ENCODE measurements at regions not wholly inside any gene's neighbourhood (a gene's known extent, or its start where the extent isn't known, plus 50 kb on each side); places are given as distances from the start of the nearest gene placed in this dataset.
A peak's percentile ranks its signal among the peaks of the same experiment; 100 is the strongest.

DNA sequence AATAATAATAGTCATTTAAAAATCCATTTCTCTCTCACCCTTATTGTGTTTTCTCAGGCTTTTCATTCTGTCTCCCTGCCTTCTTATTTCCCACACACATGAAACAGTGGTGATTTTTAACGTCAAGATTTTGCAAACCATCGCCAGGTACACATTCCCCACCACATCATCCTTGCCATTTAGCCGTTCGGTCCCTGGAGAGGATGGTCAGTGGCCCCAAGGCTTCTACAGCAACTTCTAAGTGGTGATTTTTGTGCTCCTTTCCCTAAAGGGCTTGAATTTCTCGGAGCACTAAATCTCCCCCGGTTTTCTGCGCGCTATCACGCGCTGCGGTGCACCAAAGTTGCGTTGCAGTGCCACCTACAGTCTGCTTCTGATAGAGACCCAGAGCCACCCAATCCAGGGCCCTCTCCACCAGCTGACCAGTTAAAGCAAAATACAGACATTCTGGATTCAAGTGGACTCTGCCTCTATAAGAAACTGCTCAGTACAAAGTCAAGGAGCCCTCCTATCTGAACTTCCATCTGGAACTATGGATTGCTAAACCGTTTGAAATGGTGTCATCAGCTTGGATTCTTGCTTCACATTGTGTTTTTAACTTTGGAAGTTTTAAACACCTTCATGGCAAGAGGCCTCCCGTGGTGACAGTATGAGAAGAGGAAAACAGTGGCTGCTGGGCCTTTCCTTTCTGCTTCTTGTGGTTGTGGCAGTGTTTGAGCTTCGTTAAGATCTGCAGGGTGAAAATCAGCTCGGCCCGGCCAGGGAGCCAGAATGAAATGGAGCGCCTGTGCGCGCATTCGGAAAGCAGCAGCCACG, 234.0 kb downstream of the SPTSSA start:
- peak; percentile 91 for ATAC-seq (ENCODE audit: low FRiP score)
- no peaks in the 10 kb centered on the region for H3K27me3 ChIP-seq (ENCODE audit: control insufficient read depth in 1 of 2, insufficient read depth in 2 of 2, low read length in 1 of 2)
- no peak overlapping the region for H3K4me3 ChIP-seq (ENCODE audit: low read length in 2 of 2)
- no peaks in the 10 kb centered on the region for H3K4me1 ChIP-seq (ENCODE audit: control insufficient read depth in 1 of 2, insufficient read depth in 2 of 2, low read length in 2 of 2)
- 32% methylated on average over 22 of the region's 22 CpGs for WGBS, 2 donors
- H3K9me3 ChIP-seq (ENCODE audit: control insufficient read depth, low read length), result no peaks in the 10 kb centered on the region
- H3K27ac ChIP-seq (ENCODE audit: low read depth in 1 of 2, low read length in 2 of 2), result no peak overlapping the region
- intact Hi-C loops (cut with DNase I), result loop anchor here (2.0 to 5.0 kb wide), 3 partner anchors 129 to 391 kb away; no protein-coding TSS in a partner anchor
- H3K36me3 ChIP-seq (ENCODE audit: control insufficient read depth in 1 of 2, insufficient read depth in 2 of 2, low read length in 1 of 2), result no peaks in the 10 kb centered on the region
- DNase-seq, result peak; percentile 72 to 82

DNA sequence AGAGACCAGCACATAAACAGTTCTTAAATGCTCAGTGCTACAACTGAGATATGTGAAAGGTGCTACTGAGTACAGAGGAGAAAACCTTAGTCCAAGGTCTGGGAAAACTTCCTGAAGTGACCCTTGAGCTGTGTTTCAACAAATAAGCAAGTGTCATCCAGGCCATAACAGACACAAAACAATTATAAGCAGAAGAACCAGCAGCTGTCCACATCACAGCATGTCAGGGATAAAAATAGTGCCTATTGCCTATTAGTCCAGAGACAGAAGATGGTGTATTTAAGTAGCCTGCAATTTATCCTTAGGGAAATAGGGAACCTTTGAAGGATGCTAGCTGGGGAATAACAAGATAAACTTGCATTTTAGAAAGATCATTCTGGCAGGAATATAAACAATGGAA, 237.8 kb downstream of the SPTSSA start:
- H3K4me1 ChIP-seq (ENCODE audit: control insufficient read depth in 1 of 2, insufficient read depth in 2 of 2, low read length in 2 of 2), result peaks cover 0 to 2% of the 10 kb centered on the region in 2 donors
- H3K9me3 ChIP-seq (ENCODE audit: control insufficient read depth, low read length), result no peaks in the 10 kb centered on the region
- H3K27ac ChIP-seq (ENCODE audit: low read depth in 1 of 2, low read length in 2 of 2), result no peak overlapping the region
- H3K27me3 ChIP-seq (ENCODE audit: control insufficient read depth in 1 of 2, insufficient read depth in 2 of 2, low read length in 1 of 2), result no peaks in the 10 kb centered on the region
- intact Hi-C loops (cut with DNase I), result no loop called here
- H3K36me3 ChIP-seq (ENCODE audit: control insufficient read depth in 1 of 2, insufficient read depth in 2 of 2, low read length in 1 of 2), result no peaks in the 10 kb centered on the region
- ATAC-seq (ENCODE audit: low FRiP score) (no peak), DNase-seq (no peak)
- no peak overlapping the region for H3K4me3 ChIP-seq (ENCODE audit: low read length in 2 of 2)

DNA sequence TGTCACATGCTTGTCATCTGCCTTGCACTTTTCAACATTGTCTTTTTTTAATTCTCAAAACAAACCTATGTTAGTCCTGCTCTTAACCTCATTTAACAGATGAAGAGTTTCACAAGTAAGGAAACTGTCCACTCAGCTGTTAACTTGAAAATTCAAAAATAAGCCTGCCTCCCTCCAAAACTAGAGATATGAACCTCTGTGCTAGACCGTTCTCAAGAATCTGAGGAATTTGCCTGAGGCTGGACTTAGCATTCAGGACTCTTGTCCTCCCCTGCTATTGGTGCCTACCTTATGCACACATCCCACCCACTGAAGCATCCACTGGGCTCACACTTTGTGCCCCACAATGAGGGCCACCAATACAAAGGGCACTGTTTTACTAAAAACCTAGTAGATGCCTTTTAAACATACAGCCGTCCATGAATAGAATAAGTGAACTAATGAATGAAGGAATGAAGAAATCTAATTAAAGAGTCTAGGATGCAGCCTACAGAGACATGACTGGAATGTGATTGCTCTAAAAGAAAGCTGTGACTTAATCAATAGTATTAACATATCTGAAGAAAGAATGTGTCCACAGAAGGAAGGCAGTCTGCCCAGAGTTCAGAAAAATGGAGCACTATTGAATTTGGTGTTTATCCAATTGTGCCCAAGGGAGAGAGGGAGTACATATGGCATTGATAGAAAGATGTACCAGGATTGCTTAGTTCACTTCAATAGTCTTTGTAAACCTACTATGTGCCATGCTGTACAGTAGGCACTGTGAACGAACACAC, 238.5 kb downstream of the SPTSSA start:
- 56 to 59% methylated on average over 3 of the region's 3 CpGs for WGBS, 2 donors
- no peaks in the 10 kb centered on the region for H3K9me3 ChIP-seq (ENCODE audit: control insufficient read depth, low read length)
- no peak overlapping the region for H3K27ac ChIP-seq (ENCODE audit: low read depth in 1 of 2, low read length in 2 of 2)
- DNase-seq (no peak), ATAC-seq (ENCODE audit: low FRiP score) (no peak)
- H3K27me3 ChIP-seq (ENCODE audit: control insufficient read depth in 1 of 2, insufficient read depth in 2 of 2, low read length in 1 of 2), result no peaks in the 10 kb centered on the region
- peaks cover 2 to 3% of the 10 kb centered on the region in 2 donors for H3K4me1 ChIP-seq (ENCODE audit: control insufficient read depth in 1 of 2, insufficient read depth in 2 of 2, low read length in 2 of 2)
- intact Hi-C loops (cut with DNase I), result no loop called here
- H3K36me3 ChIP-seq (ENCODE audit: control insufficient read depth in 1 of 2, insufficient read depth in 2 of 2, low read length in 1 of 2), result no peaks in the 10 kb centered on the region
- H3K4me3 ChIP-seq (ENCODE audit: low read length in 2 of 2), result no peak overlapping the region

DNA sequence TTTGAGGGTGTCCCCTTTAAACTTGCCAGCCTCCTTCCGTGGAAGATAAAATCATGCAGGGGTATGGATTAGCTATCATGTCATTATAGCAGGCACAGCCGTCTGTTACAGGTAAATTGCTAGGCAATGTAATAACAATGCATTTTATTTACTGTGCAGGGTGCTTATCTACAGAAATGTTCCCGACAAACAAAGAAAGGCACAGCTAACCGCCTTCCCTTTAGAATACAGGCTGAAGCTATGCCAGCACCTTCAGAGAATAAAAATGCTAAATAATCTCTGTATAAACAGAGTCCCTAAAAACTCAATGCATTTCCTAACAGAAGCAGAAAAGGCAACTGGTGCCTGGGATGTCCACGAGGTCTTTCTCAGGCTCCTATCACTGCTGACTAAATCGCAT, 239.2 kb downstream of the SPTSSA start:
- Histone ChIP-seq H3K4me1 (ENCODE audit: control insufficient read depth in 1 of 2, insufficient read depth in 2 of 2, low read length in 2 of 2) (peaks cover 2 to 3% of the 10 kb centered on the region in 2 donors), H3K27ac (ENCODE audit: low read depth in 1 of 2, low read length in 2 of 2) (no peak overlapping the region), H3K4me3 (ENCODE audit: low read length in 2 of 2) (no peak overlapping the region), H3K36me3 (ENCODE audit: control insufficient read depth in 1 of 2, insufficient read depth in 2 of 2, low read length in 1 of 2) (no peaks in the 10 kb centered on the region), H3K27me3 (ENCODE audit: control insufficient read depth in 1 of 2, insufficient read depth in 2 of 2, low read length in 1 of 2) (no peaks in the 10 kb centered on the region), H3K9me3 (ENCODE audit: control insufficient read depth, low read length) (no peaks in the 10 kb centered on the region)
- intact Hi-C loops (cut with DNase I), result no loop called here
- no peak for ATAC-seq (ENCODE audit: low FRiP score)
- no peak for DNase-seq
- 38 to 44% methylated on average over 6 of the region's 6 CpGs for WGBS, 2 donors

DNA sequence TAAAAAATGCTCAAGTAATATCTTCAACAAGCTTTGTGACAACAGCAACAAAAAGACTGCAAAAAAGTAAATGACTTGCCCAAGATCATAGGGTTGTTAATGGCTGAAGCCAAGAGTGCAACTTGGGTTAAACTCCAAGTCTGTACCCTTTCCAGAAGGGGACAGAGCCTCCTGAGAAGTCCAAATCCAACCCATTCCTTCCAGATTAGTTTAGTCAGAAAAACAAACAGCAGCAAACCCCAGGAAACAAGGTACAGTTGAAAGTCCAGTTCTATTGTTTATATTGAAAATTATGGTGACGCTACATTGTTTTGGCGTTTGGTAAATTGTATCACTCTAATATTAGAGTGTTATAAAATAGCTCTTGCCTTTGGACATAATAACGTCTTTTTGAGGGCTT, 239.9 kb downstream of the SPTSSA start:
- WGBS, 2 donors, result 20 to 30% methylated on average over 3 of the region's 3 CpGs
- Histone ChIP-seq H3K4me3 (ENCODE audit: low read length in 2 of 2) (no peak overlapping the region), H3K27me3 (ENCODE audit: control insufficient read depth in 1 of 2, insufficient read depth in 2 of 2, low read length in 1 of 2) (no peaks in the 10 kb centered on the region), H3K36me3 (ENCODE audit: control insufficient read depth in 1 of 2, insufficient read depth in 2 of 2, low read length in 1 of 2) (no peaks in the 10 kb centered on the region), H3K9me3 (ENCODE audit: control insufficient read depth, low read length) (no peaks in the 10 kb centered on the region), H3K4me1 (ENCODE audit: control insufficient read depth in 1 of 2, insufficient read depth in 2 of 2, low read length in 2 of 2) (peaks cover 2 to 3% of the 10 kb centered on the region in 2 donors), H3K27ac (ENCODE audit: low read depth in 1 of 2, low read length in 2 of 2) (no peak overlapping the region)
- DNase-seq, result no peak
- intact Hi-C loops (cut with DNase I), result no loop called here
- ATAC-seq (ENCODE audit: low FRiP score), result no peak

DNA sequence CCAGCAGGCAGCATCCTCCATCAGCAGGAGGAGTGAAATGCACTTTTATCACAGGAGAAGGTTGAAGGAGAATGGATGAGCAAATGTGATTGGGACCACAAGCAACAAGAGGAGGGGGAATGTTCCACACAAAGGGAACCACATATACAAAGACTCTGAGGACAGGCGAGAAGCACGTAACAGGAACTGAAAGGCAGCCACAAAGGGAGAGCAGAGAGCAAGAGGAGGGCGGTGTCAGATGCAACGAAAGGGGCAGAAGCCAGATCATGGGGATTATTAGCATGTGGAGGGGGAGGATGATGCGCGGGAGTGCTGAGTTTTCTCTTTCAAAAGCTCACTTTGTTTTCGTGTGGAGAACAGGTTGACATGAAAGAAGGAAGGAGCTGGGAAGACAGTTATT, 241.1 kb downstream of the SPTSSA start:
- Histone ChIP-seq H3K9me3 (ENCODE audit: control insufficient read depth, low read length) (no peaks in the 10 kb centered on the region), H3K36me3 (ENCODE audit: control insufficient read depth in 1 of 2, insufficient read depth in 2 of 2, low read length in 1 of 2) (no peaks in the 10 kb centered on the region), H3K27me3 (ENCODE audit: control insufficient read depth in 1 of 2, insufficient read depth in 2 of 2, low read length in 1 of 2) (no peaks in the 10 kb centered on the region), H3K4me3 (ENCODE audit: low read length in 2 of 2) (no peak overlapping the region), H3K4me1 (ENCODE audit: control insufficient read depth in 1 of 2, insufficient read depth in 2 of 2, low read length in 2 of 2) (peaks cover 2 to 3% of the 10 kb centered on the region in 2 donors), H3K27ac (ENCODE audit: low read depth in 1 of 2, low read length in 2 of 2) (no peak overlapping the region)
- intact Hi-C loops (cut with DNase I), result no loop called here
- no peak for ATAC-seq (ENCODE audit: low FRiP score)
- no peak for DNase-seq
- 91% methylated on average over 7 of the region's 7 CpGs for WGBS, 2 donors

DNA sequence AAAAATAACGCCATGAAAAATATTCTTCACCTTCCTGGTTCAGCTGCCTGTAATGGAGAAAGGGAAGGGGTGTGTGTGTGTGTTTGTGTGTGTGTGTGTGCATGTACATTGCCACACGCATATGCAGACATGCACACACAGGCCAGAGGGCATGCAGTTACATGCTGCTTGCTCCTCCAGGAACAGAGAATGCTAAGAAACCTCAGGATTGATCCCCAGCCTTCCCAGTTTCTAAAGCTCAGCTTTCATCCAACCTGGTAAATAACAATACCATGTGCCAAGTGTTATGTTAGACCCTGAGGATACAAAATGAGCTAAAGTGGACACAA, 241.7 kb downstream of the SPTSSA start:
- Histone ChIP-seq H3K9me3 (ENCODE audit: control insufficient read depth, low read length) (no peaks in the 10 kb centered on the region), H3K4me1 (ENCODE audit: control insufficient read depth in 1 of 2, insufficient read depth in 2 of 2, low read length in 2 of 2) (peaks cover 2 to 3% of the 10 kb centered on the region in 2 donors), H3K36me3 (ENCODE audit: control insufficient read depth in 1 of 2, insufficient read depth in 2 of 2, low read length in 1 of 2) (no peaks in the 10 kb centered on the region), H3K27ac (ENCODE audit: low read depth in 1 of 2, low read length in 2 of 2) (no peak overlapping the region), H3K4me3 (ENCODE audit: low read length in 2 of 2) (no peak overlapping the region), H3K27me3 (ENCODE audit: control insufficient read depth in 1 of 2, insufficient read depth in 2 of 2, low read length in 1 of 2) (no peaks in the 10 kb centered on the region)
- intact Hi-C loops (cut with DNase I), result no loop called here
- WGBS, 2 donors, result 76 to 82% methylated on average over 2 of the region's 2 CpGs
- DNase-seq (no peak), ATAC-seq (ENCODE audit: low FRiP score) (no peak)

DNA sequence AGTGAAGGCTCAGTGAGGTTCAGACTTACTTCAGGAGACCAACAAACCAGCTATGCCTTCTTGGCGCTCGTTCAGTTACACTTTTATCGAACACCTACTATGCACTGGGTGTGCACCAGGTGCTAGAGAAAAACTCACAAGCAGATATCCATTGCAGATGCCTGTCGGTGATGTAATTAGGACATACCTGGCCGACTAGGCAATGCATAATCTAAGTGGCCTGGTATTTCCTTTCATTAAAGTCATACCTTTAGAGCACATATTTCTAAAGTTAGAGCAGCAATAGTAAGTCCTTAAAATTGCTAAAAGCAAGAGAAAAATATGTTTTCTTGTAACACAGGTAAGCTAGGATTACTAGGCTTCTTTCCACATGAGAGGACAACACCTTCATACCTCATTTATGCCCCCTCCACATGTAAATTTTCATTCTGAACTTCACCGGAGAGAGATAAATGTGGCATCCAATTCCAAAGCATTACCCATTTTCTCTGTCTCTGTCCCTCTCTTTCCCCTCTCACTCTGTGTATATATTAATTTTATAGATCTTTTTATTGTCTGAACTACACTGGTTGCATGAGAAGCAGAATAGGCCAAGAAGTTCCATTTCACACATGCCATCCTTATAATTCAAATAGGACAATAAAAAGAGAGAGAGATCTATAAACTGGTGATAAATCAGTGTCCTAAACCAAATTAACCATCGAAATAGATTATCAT, 242.2 kb downstream of the SPTSSA start:
- Histone ChIP-seq H3K4me3 (ENCODE audit: low read length in 2 of 2) (no peak overlapping the region), H3K27ac (ENCODE audit: low read depth in 1 of 2, low read length in 2 of 2) (no peak overlapping the region), H3K36me3 (ENCODE audit: control insufficient read depth in 1 of 2, insufficient read depth in 2 of 2, low read length in 1 of 2) (no peaks in the 10 kb centered on the region), H3K9me3 (ENCODE audit: control insufficient read depth, low read length) (no peaks in the 10 kb centered on the region), H3K4me1 (ENCODE audit: control insufficient read depth in 1 of 2, insufficient read depth in 2 of 2, low read length in 2 of 2) (peaks cover 2 to 3% of the 10 kb centered on the region in 2 donors), H3K27me3 (ENCODE audit: control insufficient read depth in 1 of 2, insufficient read depth in 2 of 2, low read length in 1 of 2) (no peaks in the 10 kb centered on the region)
- intact Hi-C loops (cut with DNase I), result no loop called here
- ATAC-seq (ENCODE audit: low FRiP score), result no peak
- no peak for DNase-seq
- WGBS, 2 donors, result 86 to 89% methylated on average over 7 of the region's 7 CpGs
